ENCODE measurements at regions not wholly inside any gene's neighbourhood (a gene's known extent, or its start where the extent isn't known, plus 50 kb on each side); places are given as distances from the start of the nearest gene placed in this dataset.

DNA sequence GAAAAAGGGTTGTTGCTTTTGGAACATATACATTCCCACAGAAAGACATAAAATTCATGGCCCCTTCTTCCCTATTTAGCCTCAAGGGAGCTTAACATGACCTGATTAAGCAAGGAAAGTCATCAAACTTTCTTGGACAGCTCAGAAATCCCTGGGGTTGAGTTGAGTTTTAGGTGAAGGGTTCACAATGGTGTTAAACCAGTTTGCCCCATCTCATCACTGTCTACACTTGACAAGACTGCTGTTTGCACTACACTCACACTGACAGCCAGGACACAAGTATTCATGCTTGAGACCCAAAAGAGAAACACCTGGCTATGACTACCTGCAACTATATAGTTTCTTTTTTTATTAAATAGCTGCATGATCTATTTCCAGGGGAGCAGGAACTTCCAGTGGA is 209.8 kb upstream of the TMEM45B start:
- Histone ChIP-seq H3K27ac (no peak overlapping the region), H3K9me3 (no peaks in the 10 kb centered on the region), H3K27me3 (no peaks in the 10 kb centered on the region), H3K4me1 (no peaks in the 10 kb centered on the region), H3K4me3 (no peak overlapping the region), H3K36me3 (no peaks in the 10 kb centered on the region)
- DNase-seq: no peak
- TF ChIP-seq CTCF (IDR thresholded peaks at IDR 0.05): no peak
- TF ChIP-seq POLR2A (IDR thresholded peaks at IDR 0.05): no peak
- TF ChIP-seq POLR2AphosphoS5 (IDR thresholded peaks at IDR 0.05): no peak
- intact Hi-C loops (cut with DNase I; ENCODE audit: low total_unique reads): no loop called here

DNA sequence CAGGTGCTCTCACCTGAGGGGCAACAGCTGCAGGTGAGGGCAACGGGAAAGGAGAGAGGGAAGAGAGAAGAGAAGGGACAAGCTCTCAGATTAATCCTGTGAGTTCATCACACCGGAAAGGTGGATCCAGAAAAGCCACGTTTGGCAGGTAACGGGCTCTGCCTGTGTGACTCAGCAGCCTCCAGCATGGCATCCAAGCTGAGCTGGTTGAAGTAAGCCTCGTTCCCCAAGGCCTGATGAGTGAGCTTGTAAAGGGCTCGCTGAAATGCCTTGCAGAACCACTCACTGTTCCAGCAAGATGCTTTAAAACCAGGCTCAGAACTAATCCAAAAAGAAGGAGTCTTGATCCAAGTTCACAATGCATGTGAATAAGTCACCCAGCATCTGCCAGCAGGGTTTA is 206.9 kb upstream of the TMEM45B start:
- H3K4me3 ChIP-seq: no peak overlapping the region
- TF ChIP-seq POLR2AphosphoS5 (IDR thresholded peaks at IDR 0.05) (no peak), CTCF (IDR thresholded peaks at IDR 0.05) (no peak), POLR2A (IDR thresholded peaks at IDR 0.05) (no peak), EP300 (IDR thresholded peaks at IDR 0.05) (no peak)

DNA sequence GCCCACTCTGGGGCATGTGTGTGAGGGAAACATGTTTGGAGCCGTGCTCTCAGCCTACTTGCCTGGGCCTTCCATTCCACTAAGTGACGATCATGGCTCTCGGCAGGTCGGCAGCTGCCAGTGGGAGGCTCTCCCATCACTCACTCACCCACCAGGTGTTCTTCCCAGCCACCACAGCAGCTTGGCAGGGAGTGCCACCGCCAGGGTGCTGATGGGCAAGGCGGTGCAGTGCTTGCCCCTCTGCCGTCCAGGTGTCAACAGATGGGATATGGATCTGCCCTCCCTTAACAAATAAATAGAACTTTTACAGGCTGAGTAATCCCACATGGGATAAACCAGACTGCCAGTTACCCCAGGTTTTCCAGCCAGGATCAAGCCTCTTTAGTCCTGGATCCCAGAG is 205.5 kb upstream of the TMEM45B start:
- TF ChIP-seq POLR2AphosphoS5 (IDR thresholded peaks at IDR 0.05): no peak
- no peak for TF ChIP-seq CTCF (IDR thresholded peaks at IDR 0.05)
- TF ChIP-seq EP300 (IDR thresholded peaks at IDR 0.05): no peak
- TF ChIP-seq POLR2A (IDR thresholded peaks at IDR 0.05): no peak
- Histone ChIP-seq H3K9me3 (no peaks in the 10 kb centered on the region), H3K36me3 (no peaks in the 10 kb centered on the region), H3K27me3 (no peaks in the 10 kb centered on the region), H3K4me1 (peaks cover 0 to 10% (median 3%) of the 10 kb centered on the region in 4 donors), H3K4me3 (no peak overlapping the region), H3K27ac (no peak overlapping the region)
- no peak for DNase-seq
- WGBS, 5 donors: 84 to 91% (median 90%) methylated on average over 7 of the region's 7 CpGs
- intact Hi-C loops (cut with DNase I; ENCODE audit: low total_unique reads): no loop called here

More for the DNA sequence above, 206.9 kb upstream of the TMEM45B start:
- no peak for DNase-seq
- intact Hi-C loops (cut with DNase I; ENCODE audit: low total_unique reads): no loop called here
- Histone ChIP-seq H3K27me3 (no peaks in the 10 kb centered on the region), H3K27ac (no peak overlapping the region), H3K9me3 (no peaks in the 10 kb centered on the region), H3K36me3 (no peaks in the 10 kb centered on the region), H3K4me1 (peaks cover 0 to 10% (median 3%) of the 10 kb centered on the region in 4 donors)
- 64 to 76% (median 73%) methylated on average over 6 of the region's 6 CpGs for WGBS, 5 donors

DNA sequence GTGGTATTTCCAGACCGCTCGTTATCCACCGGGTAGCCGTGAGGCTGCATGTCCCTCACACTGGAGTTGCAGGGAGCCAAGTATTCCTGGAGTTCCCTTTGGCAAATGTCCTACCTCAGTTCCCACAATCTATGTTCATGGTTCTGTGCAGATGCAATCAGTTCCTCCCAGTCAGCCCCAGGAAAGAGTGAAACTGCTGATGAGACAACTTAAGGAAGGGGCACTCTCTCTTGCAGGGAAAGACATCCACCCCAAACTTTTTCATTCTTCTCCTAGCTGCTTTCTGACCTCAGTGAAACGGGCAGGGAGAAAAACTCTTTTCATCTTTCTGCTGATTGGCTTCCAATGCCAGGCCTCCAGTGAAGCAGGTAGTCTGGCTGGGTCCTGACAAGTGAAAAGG is 205.1 kb upstream of the TMEM45B start:
- DNase-seq: no peak
- H3K27ac ChIP-seq: no peak overlapping the region
- intact Hi-C loops (cut with DNase I; ENCODE audit: low total_unique reads): no loop called here
- TF ChIP-seq POLR2AphosphoS5 (IDR thresholded peaks at IDR 0.05): no peak
- WGBS, 5 donors: 79 to 94% (median 91%) methylated on average over 5 of the region's 5 CpGs
- no peaks in the 10 kb centered on the region for H3K27me3 ChIP-seq
- no peaks in the 10 kb centered on the region for H3K36me3 ChIP-seq
- peaks cover 0 to 10% (median 3%) of the 10 kb centered on the region in 4 donors for H3K4me1 ChIP-seq
- H3K4me3 ChIP-seq: no peak overlapping the region
- no peaks in the 10 kb centered on the region for H3K9me3 ChIP-seq

GRCh38 chr11:129611661-129612446 is 203.8 kb upstream of the TMEM45B start:
- H3K4me3 ChIP-seq: no peak overlapping the region
- no peak overlapping the region for H3K27ac ChIP-seq
- TF ChIP-seq POLR2AphosphoS5 (IDR thresholded peaks at IDR 0.05) (no peak), CTCF (IDR thresholded peaks at IDR 0.05) (no peak), EP300 (IDR thresholded peaks at IDR 0.05) (no peak), POLR2A (IDR thresholded peaks at IDR 0.05) (no peak)
- no peaks in the 10 kb centered on the region for H3K9me3 ChIP-seq
- WGBS, 5 donors: 32 to 48% (median 37%) methylated on average over 17 of the region's 17 CpGs
- peaks cover 0 to 9% (median 0%) of the 10 kb centered on the region in 3 donors for H3K27me3 ChIP-seq
- DNase-seq: peak in 1 of 2 donors; percentile 39
- H3K4me1 ChIP-seq: peaks cover 0 to 10% (median 3%) of the 10 kb centered on the region in 4 donors
- H3K36me3 ChIP-seq: no peaks in the 10 kb centered on the region
- intact Hi-C loops (cut with DNase I; ENCODE audit: low total_unique reads): no loop called here

Measured in stomach (tissue), 8 donors.